Astrocyte (in vitro differentiated cells and primary cell): ENCODE measurements at regions not wholly inside any gene's neighbourhood (a gene's known extent, or its start where the extent isn't known, plus 50 kb on each side); places are given as distances from the start of the nearest gene placed in this dataset.

Experiments used
- DNase-seq: peaks from one replicate; pipeline ENCODE4 v3.0.0-alpha.2; 2010; ENCODE audit warnings: low read depth
- FAIRE-seq: peaks from 2 replicates; lab custom pipeline; 2011; peaks lifted over from hg19 to GRCh38; lab: Jason Lieb, UNC
- H2AFZ ChIP-seq: 2 replicates; pipeline ENCODE4 v1.6.0; 2012; ENCODE audit warnings: low read depth, low read length, inconsistent platforms
- H3K27ac ChIP-seq: 2 replicates; pipeline ENCODE4 v1.5.1; 2011; ENCODE audit warnings: low read depth, low read length, inconsistent platforms
- H3K27me3 ChIP-seq: 2 replicates; pipeline ENCODE4 v1.6.0; 2011; ENCODE audit warnings: low read length, inconsistent platforms; ENCODE audit not compliant: insufficient read depth
- H3K36me3 ChIP-seq: 2 replicates; pipeline ENCODE4 v1.5.1; 2011; ENCODE audit warnings: low read length, inconsistent platforms; ENCODE audit not compliant: insufficient read depth
- H3K4me1 ChIP-seq: 2 replicates; pipeline ENCODE4 v1.5.1; 2011; ENCODE audit warnings: low read length, inconsistent platforms; ENCODE audit not compliant: insufficient read depth
- H3K4me2 ChIP-seq: 2 replicates; pipeline ENCODE4 v1.6.0; 2012; ENCODE audit warnings: low read length, inconsistent platforms
- H3K4me3 ChIP-seq: 2 replicates; pipeline ENCODE4 v1.5.1; 2011; ENCODE audit warnings: low read depth, mild to moderate bottlenecking, low read length, inconsistent platforms; ENCODE audit not compliant: insufficient read depth
- H3K79me2 ChIP-seq: 2 replicates; pipeline ENCODE4 v1.6.0; 2012; ENCODE audit warnings: mild to moderate bottlenecking, low read length, inconsistent platforms; ENCODE audit not compliant: insufficient read depth
- H3K9ac ChIP-seq: 2 replicates; pipeline ENCODE4 v1.6.0; 2012; ENCODE audit warnings: mild to moderate bottlenecking, low read length, inconsistent platforms
- H3K9me3 ChIP-seq: 2 replicates; pipeline ENCODE4 v1.5.1; 2012; ENCODE audit warnings: low read depth, mild to moderate bottlenecking, low read length, inconsistent platforms; ENCODE audit not compliant: insufficient read depth
- H4K20me1 ChIP-seq: 2 replicates; pipeline ENCODE4 v1.6.0; 2012; ENCODE audit warnings: low read length, inconsistent platforms; ENCODE audit not compliant: insufficient read depth
- H3K27ac Mint-ChIP-seq: one replicate; pipeline ENCODE4 v1.8.0; 2021; ENCODE audit warnings: mild to moderate bottlenecking, mixed read lengths; ENCODE audit not compliant: unreplicated experiment
- H3K27me3 Mint-ChIP-seq: one replicate; pipeline ENCODE4 v1.8.0; 2021; ENCODE audit warnings: low read depth, mixed read lengths; ENCODE audit not compliant: unreplicated experiment
- H3K36me3 Mint-ChIP-seq: one replicate; pipeline ENCODE4 v1.8.0; 2021; ENCODE audit warnings: low read depth, mixed read lengths; ENCODE audit not compliant: unreplicated experiment
- H3K4me1 Mint-ChIP-seq: one replicate; pipeline ENCODE4 v1.8.0; 2021; ENCODE audit warnings: low read depth, mixed read lengths; ENCODE audit not compliant: unreplicated experiment
- H3K4me3 Mint-ChIP-seq: one replicate; pipeline ENCODE4 v1.8.0; 2021; ENCODE audit warnings: mild to moderate bottlenecking, moderate library complexity, mixed read lengths; ENCODE audit not compliant: unreplicated experiment
- H3K9me3 Mint-ChIP-seq: one replicate; pipeline ENCODE4 v1.8.0; 2021; ENCODE audit warnings: mild to moderate bottlenecking, mixed read lengths; ENCODE audit not compliant: unreplicated experiment
- EZH2 ChIP-seq: IDR thresholded peaks from 2 replicates; pipeline ENCODE4 v1.6.1; 2012; ENCODE audit warnings: mild to moderate bottlenecking, low read length, inconsistent platforms; ENCODE audit not compliant: insufficient read depth
- TF ChIP-seq, protein P1 (sequence below): IDR thresholded peaks from 2 replicates; pipeline ENCODE4 v1.5.1; 2011; ENCODE audit warnings: low read depth, mild to moderate bottlenecking, inconsistent platforms, low read length, moderate library complexity; ENCODE audit not compliant: insufficient read depth

DNA sequence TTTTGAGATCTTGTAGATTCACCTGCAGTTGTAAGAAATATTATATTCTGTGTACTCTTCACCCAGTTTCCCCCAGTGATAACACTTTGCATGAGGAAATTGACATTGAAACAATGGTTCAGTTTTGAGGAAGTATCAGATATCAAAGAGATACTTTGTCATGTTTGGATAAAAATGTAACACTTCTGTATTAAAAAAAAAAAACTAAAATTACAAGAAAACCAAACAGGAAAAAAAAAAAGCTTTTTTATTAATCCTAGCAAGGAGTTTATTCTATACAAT, 204.0 kb downstream of the ARL4C start:
- no peak overlapping the region for H3K27ac Mint-ChIP-seq
- Histone ChIP-seq H3K4me3 (no peak overlapping the region), H3K36me3 (no peaks in the 10 kb centered on the region), H3K4me1 (peaks cover 42% of the 10 kb centered on the region), H3K27ac (no peak overlapping the region), H3K9me3 (no peaks in the 10 kb centered on the region), H3K79me2 (no peaks in the 10 kb centered on the region), H2AFZ (no peak overlapping the region), H3K9ac (no peak overlapping the region), H3K4me2 (peak overlapping the region; percentile 49), H3K27me3 (no peaks in the 10 kb centered on the region), H4K20me1 (no peaks in the 10 kb centered on the region)
- no peak overlapping the region for H3K4me3 Mint-ChIP-seq
- FAIRE-seq (no peak), DNase-seq (no peak)
- H3K9me3 Mint-ChIP-seq, result peaks cover 2% of the 10 kb centered on the region
- TF ChIP-seq, protein P1, sequence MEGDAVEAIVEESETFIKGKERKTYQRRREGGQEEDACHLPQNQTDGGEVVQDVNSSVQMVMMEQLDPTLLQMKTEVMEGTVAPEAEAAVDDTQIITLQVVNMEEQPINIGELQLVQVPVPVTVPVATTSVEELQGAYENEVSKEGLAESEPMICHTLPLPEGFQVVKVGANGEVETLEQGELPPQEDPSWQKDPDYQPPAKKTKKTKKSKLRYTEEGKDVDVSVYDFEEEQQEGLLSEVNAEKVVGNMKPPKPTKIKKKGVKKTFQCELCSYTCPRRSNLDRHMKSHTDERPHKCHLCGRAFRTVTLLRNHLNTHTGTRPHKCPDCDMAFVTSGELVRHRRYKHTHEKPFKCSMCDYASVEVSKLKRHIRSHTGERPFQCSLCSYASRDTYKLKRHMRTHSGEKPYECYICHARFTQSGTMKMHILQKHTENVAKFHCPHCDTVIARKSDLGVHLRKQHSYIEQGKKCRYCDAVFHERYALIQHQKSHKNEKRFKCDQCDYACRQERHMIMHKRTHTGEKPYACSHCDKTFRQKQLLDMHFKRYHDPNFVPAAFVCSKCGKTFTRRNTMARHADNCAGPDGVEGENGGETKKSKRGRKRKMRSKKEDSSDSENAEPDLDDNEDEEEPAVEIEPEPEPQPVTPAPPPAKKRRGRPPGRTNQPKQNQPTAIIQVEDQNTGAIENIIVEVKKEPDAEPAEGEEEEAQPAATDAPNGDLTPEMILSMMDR, result no peak
- no peak for TF ChIP-seq EZH2
- H3K27me3 Mint-ChIP-seq, result peaks cover 3% of the 10 kb centered on the region
- peaks cover 26% of the 10 kb centered on the region for H3K4me1 Mint-ChIP-seq
- H3K36me3 Mint-ChIP-seq, result no peaks in the 10 kb centered on the region

- H3K36me3 Mint-ChIP-seq, result no peaks in the 10 kb centered on the region
- peaks cover 2% of the 10 kb centered on the region for H3K9me3 Mint-ChIP-seq
- Histone ChIP-seq H3K79me2 (no peaks in the 10 kb centered on the region), H3K27me3 (no peaks in the 10 kb centered on the region), H3K4me1 (peaks cover 42% of the 10 kb centered on the region), H2AFZ (no peak overlapping the region), H3K4me3 (no peak overlapping the region), H3K36me3 (no peaks in the 10 kb centered on the region), H3K27ac (peak overlapping the region; percentile 67), H3K9ac (peak overlapping the region; percentile 28), H3K9me3 (no peaks in the 10 kb centered on the region), H3K4me2 (peak overlapping the region; percentile 49), H4K20me1 (no peaks in the 10 kb centered on the region)
- FAIRE-seq, result no peak
- TF ChIP-seq, protein P1, result no peak
- TF ChIP-seq EZH2, result no peak
- no peak overlapping the region for H3K27ac Mint-ChIP-seq
- peaks cover 3% of the 10 kb centered on the region for H3K27me3 Mint-ChIP-seq
- H3K4me3 Mint-ChIP-seq, result no peak overlapping the region
- H3K4me1 Mint-ChIP-seq, result peaks cover 26% of the 10 kb centered on the region
- peak; percentile 79 for DNase-seq
These were observed 204.5 kb downstream of the ARL4C start for GRCh38 chr2:234292205-234292961.

DNA sequence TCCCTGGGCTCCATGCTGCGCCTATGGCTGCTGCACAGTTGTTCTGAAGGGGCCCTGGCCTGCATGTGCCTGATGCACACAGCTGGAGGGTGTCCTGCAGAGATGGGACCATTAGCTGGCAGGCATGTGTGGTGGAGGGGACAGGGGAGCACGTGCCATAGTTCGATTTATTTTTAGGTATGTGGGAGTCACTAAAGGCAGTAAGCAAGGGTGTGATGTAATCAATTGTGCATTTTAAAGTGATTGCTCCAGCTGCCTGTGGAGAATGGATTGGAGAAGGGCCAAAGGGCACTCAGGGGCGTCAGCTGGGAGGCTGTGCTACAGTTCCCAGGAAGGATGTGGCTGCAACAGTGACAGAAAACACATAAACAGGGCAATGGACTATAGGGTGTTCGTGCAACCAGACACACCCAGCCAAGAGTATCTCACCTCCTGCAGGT, 205.1 kb downstream of the ARL4C start:
- Mint-ChIP-seq H3K4me3 (no peak overlapping the region), H3K9me3 (peaks cover 2% of the 10 kb centered on the region), H3K4me1 (peaks cover 31% of the 10 kb centered on the region), H3K27me3 (peaks cover 2% of the 10 kb centered on the region), H3K27ac (no peak overlapping the region), H3K36me3 (no peaks in the 10 kb centered on the region)
- Histone ChIP-seq H2AFZ (no peak overlapping the region), H3K79me2 (no peaks in the 10 kb centered on the region), H3K9ac (peak overlapping the region; percentile 28), H3K4me2 (peak overlapping the region; percentile 49), H3K4me1 (peaks cover 48% of the 10 kb centered on the region), H3K4me3 (no peak overlapping the region), H3K9me3 (no peaks in the 10 kb centered on the region), H4K20me1 (no peaks in the 10 kb centered on the region), H3K27me3 (no peaks in the 10 kb centered on the region), H3K27ac (peak overlapping the region; percentile 67), H3K36me3 (no peaks in the 10 kb centered on the region)
- peak; percentile 79 for DNase-seq
- TF ChIP-seq EZH2, result no peak
- TF ChIP-seq, protein P1, result no peak
- no peak for FAIRE-seq
